Activated T-cell treated with anti-CD3 and anti-CD28 coated beads, Interleukin-2, amount 50 U/mL, for 1 hour (primary cell): ENCODE measurements at regions not wholly inside any gene's neighbourhood (a gene's known extent, or its start where the extent isn't known, plus 50 kb on each side); places are given as distances from the start of the nearest gene placed in this dataset.
"Not testable (repeated sequence)": the region's sequence is repeated elsewhere in the genome, so short reads cannot be mapped to it uniquely, and the experiment has no call there.

ENCODE experiments used
- DNase-seq: peaks from one replicate; pipeline ENCODE4 v3.0.0-alpha.2; 2020

DNA sequence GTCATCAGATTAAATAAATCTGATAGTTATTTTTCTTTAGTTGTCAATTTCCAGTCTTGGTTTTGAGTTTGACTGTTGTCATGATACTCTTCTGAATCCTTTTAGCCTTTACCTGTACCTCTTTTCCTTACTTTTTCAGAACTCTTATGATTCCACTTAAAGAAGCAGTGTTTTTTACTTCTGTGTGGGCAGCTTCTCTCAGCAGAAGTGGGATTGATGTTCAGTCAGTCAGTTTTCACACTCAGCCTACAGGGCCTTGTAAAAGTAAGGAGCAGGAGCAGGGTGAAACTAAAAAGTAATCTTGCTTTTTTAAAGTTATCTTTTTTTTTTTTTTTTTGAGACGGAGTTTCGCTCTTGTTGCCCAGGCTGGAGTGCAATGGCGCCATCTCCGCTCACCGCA is 75.1 kb downstream of the HAUS1 start:
- DNase-seq, result no peak

DNA sequence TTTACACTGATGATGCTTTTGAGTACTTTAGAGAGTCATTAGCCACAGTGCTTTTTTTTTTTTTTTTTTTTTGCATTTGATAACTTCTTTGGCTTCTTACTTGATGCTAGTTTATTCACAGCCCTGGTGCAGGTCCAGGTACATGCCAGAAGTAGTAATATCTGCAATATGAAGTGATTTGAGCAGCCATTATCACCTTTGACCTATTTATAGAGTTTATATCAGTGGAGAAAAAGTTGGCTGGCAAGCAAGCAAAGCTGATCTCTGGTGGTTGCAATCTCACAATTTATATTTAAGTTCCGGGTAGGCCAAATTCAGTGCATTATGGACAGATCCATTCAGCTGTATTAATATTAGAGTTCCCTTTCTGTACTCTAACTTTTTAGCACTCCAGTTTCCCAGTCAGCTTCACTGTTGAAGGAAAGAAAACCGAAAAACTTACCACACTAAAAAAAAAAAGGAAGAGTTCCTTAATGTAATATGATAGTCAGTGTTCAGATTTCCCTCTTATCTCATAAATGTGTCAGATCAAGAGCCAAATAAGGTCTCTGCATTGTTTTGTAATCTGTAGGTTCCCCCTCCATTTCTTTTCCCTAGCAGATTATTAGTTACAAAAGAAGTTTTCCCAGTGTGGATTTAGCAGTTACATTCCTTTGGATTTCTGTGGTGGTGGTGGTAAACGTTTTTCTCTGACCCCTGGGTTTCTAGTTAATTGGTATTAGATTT is 78.6 kb downstream of the HAUS1 start:
- no peak for DNase-seq

DNA sequence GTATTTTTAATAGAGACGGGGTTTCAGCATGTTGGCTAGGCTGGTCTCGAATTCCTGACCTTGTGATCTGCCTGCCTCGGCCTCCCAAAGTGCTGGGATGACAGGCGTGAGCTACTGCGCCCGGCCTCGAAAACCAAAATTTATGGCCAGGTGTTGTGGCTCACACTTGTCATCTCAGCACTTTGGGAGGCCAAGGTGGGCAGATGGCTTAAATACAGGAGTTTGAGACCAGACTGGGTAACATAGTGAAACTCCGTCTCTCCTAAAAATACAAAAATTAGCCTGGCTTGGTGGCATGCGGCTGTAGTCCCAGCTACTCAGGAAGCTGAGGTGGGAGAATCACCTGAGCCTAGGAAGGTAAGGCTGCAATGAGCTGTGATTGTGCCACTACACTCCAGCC is 80.1 kb downstream of the HAUS1 start:
- DNase-seq, result not testable (repeated sequence)

DNA sequence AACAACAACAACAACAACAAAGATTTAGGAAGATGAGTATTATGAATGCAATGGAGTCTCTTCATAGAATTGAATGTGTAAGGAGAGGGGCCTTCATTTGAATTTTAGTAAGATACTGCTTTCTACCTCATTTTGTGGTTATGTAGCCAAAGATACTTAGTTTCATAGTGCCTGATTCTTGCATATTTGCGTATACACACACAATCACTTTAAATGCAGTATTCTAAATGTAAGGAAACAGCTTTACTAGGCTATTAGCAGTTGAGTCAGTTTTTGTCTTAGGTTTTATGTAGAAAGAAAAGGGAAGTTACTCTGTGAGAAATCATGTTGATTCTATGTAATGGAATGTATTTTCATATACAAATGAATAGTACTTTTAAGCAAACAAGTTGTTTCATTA is 80.5 kb downstream of the HAUS1 start:
- DNase-seq, result no peak

DNA sequence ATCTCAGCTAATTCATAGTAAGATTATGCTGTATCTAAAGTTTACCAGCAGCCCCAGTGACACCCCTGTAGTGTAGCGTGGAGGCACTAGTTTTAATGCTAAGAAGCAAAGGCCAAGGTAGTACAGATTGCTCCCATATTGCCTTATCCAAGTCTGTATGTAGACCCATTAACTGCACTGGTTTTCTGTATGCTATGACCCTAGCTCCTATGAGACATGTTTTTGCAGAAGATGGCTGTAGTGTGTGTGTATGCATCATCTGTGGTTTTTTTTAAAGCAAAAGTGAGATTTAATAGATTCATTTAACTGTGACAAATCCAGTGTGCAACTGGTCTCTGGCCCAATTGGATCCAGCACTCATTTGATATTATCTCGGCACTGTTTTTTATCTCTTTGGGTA is 86.5 kb downstream of the HAUS1 start:
- DNase-seq, result no peak

DNA sequence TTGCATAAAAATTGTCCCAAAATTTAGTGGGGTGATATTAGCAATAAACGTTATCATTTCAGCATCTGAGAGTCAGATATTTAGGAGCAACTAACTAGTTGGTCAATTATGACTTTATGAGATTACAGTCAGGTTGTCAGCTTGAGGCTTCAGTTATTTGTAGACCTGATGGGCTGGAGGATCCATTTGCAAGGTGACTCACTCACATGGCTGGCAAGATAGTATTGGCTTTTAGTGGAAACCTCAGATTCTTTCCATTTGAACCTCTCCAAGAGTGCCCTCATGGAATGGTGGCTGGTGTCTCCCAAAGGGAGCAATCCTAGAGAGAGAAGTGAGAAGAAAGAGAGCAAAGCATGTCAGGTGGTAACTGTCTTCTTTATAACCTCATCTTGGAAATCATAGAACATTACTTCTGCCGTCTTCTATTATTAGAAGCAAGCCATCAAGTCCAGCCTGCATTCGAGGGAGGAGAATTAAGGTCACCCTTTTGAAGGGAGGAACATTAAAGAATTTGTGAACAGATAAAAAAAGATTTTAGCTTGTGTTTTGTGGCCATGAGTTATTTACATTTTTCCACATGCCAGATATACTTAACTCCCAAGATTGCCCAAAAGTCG is 92.5 kb downstream of the HAUS1 start:
- no peak for DNase-seq

DNA sequence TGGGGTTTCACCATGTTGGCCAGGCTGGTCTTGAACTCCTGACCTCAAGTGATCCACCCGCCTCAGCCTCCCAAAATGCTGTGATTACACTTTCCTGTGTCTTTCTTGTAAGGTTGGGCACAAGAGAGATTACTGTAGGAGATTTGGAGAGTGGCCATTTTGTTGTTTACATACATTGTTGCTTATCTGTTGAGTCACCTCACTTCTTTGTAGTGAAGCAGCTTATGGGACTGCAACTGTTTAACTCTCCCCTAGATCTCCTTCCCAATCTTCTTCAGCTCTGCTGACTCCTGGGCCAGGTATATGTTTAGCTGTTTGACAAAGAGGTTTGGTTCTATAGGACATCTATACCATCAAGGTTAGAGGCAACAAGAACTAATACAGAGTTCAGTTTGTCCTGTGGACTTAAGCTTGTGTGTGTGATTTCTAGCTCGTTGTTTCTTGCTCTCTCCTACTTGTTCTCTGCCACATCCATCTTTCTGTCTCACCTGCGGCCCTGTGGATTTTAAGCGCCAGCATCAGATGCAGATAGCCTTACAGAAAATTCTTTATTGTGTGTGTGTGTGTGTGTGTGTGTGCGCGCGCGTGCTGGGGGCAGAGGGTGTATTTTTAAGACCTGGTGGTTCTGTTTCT is 95.4 kb downstream of the HAUS1 start:
- DNase-seq, result no peak

DNA sequence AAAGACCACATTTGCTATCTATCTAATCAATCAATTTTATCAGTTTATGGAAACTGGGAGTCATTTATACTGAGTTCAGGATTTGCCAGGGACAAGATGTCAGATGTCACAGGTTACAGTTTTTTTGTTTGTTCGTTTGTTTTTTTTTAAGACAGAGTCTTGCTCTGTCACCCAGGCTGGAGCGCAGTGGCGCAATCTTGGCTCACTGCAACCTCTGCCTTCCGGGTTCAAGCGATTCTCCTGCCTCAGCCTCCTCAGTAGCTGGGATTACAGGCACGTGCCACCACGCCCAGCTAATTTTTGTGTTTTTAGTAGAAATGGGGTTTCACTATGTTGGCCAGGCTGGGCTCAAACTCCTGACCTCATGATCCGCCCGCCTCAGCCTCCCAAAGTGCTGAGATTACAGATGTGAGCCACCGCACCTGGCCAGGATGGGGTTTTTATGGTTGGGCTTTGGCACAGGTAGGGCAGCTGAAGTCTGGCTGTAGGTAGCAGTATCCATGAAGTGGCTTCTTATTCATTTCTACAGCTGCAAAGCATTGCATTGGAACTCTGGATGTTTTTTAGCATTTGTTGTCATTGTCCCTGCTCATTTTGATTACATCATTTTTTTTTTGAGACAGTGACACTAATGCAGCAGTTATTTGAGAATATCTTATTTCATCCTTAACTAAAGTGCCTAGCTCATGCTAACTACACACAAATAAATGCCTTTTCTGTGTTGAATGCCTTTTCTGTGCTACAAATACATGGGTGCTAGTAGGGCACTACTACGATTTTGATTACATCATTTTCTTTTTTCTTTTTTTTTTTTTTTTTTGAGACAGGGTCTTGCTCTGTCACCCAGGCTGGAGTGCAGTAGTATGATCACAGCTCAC is 96.2 kb downstream of the HAUS1 start:
- DNase-seq, result not testable (repeated sequence)

DNA sequence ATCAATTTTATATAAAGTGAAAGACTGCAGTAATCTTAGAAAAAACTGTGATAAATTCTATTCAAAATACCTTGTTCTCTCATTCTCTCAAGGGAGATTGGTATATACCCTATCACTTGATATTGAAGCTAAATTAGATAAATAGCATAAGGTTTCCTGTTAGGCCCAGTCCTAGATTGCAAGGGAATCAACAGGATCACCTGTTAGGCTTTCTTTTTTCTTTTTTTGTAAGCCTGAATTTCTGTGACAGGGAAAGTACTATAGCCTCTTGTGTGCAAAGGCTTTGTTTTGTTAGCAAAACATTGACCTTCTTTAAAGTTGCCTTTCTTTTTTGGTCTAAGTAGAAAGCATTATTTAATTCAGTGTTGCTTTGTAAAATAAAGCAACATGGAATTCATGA is 100.0 kb downstream of the HAUS1 start:
- no peak for DNase-seq

DNA sequence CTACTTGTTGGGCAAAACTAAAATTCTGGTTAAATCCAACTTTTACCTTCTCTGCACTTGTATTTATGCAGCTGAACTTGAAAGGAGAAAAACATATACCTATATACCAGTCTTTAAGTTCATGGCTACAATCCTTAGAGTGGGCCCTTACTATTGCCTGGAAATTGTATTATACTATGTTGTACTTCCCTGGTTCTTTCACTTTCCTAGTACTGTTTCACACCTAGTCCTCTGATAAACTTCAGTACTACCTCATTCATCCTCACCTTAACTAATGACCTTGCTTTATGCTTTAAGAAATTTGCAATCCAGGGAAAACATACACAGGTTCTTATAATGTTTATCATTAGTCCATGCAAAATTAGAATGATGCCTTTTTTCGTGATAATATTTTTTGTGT is 103.8 kb downstream of the HAUS1 start:
- no peak for DNase-seq

DNA sequence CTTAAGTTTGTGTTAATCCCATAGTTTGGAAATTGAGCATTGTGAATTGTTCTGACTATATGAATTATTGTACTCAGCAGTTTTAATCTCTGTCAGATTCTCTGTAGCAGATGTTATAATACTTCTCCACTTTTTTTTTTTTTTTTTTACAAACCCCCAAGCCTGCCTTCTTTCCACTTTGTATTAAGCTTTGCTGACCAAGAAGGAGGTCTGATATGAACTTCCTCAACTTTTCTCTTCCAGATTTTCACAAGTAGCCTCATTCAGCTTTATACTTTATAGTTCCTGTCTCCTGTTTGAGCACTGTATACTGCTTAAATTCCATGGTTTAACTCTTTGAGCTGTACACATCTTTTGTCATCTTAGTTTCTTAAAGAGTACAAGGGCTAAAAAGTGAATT is 105.0 kb downstream of the HAUS1 start:
- DNase-seq, result no peak

DNA sequence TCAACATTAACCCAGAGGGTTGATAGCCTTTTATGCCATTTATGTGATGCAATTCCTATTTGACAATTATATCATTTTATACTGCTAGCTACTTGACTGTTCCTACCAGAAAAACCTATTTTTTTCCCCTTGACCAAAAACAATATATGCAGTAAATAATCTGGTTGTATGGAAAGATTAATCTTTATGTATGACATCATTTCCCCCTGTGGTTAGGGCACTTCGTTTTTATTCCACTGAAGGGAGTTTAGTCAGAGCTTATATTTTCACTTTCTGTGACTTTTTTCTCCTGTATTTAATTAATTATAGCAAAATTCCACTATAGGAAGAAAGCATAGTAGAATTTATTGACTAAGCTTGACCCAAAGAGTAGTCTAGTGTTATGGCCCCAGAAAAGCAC is 107.6 kb downstream of the HAUS1 start:
- no peak for DNase-seq

DNA sequence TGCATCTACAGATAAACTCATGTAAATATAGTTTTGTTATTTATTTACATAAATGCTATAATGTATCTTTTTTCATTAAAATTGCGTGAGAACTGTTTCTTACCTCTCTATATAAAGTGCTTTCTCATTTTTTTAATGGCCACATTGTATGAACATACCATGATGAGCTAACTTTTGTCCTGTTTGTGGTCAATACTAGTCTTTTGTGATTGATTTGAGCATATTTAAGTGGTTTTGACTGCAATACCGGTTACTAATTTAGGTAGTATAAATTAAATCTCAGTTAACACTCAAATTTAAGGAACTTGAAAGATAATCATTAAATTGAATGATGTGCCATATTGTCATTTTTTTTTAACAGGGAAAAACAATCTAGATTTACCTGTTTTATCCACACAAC is 108.2 kb downstream of the HAUS1 start:
- DNase-seq, result no peak

DNA sequence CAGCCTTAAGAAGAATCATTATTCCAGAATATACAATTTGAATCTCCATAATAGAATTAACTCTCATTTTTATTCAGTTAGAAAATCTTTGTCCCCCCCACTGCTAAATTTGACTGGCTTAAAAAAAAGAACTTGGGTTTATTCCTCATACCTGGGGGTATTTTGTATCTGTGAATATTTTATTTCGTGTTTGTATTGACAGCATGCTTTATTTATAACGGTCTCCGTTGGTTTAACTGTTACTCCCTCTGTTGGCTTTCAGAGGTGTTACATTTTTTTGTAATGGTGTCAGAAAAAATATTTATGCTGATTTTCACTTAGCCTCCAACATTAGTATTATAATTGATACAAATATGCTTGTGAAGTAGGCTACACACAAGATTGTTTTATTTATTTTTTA is 109.1 kb downstream of the HAUS1 start:
- no peak for DNase-seq

DNA sequence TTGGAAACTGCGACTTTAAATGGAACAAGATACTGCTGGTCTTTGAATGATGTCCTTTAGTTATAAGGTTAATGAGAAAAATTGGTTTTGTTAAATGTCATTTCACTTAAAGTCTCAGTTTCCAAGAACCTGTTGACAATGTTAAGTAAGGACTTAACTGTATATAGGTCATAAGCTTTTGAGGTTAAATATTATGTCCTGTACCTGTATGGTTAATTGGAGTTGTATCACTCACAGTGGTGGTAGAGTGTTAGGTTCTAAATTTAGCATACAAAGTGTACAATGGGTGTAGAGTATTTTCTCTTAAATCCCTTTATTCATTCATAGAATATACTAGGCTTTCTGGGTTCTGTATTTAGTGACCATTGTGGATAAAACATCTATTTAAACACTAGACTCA is 110.2 kb downstream of the HAUS1 start:
- DNase-seq, result no peak

DNA sequence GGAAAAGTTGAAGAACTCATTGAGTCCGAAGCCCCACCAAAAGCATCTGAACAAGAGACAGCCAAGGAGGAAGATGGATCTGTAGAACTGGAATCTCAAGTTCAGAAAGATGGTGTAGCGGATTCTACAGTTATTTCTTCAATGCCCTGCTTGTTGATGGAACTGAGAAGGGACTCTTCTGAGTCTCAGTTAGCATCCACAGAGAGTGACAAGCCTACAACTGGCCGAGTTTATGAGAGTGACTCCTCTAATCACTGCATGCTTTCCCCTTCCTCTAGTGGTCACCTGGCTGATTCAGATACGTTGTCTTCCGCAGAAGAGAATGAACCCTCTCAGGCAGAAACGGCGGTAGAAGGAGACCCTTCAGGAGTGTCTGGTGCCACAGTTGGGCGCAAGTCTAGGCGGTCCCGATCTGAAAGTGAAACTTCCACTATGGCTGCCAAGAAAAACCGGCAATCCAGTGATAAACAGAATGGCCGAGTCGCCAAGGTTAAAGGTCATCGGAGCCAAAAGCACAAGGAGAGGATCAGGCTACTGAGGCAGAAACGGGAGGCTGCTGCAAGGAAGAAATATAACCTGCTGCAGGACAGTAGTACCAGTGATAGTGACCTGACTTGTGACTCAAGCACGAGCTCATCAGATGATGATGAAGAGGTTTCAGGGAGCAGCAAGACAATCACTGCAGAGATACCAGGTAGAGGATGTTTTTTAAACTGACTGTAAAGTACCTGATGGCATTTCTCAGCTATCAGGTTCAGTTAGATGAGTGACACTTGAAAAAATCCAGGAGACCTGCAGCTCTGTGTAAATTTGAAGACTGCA is 111.9 kb downstream of the HAUS1 start:
- no peak for DNase-seq

DNA sequence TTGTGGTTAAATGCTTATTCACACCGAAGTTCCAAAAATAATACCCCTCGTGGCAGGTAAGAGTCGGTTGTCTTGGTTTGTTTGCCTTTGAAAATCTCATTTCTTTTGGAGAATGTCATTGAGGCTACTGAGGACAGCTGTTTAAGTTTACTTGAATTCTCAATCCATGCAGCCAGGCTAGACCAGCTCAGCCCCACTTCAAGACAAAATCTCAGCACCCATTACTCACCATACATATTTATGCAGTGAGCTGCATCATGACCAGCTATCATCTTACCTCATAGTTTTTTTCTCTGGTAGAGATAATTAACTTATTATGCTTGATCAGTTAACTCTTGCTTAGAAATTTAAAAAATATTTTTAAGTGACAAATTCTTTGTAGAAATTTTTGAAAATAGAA is 115.9 kb downstream of the HAUS1 start:
- no peak for DNase-seq

DNA sequence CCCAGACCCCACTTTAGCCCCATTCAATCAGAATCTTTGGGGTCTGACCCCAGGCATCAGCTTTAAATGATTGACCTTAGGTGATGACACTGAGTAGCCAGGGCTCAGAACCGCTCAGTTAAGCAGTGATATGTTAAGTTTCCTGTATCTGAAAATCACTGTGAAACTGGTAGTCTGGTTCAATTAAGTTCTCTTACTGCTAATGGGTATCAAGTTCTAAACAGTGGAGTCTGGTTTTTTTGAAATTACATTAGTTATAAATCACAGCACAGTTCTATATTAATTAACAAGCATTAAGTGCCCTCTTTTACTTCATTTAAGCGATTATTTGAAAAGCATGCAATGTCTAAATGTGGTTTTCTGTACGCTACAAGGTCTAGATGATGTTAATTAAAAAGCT is 117.9 kb downstream of the HAUS1 start:
- DNase-seq, result no peak

DNA sequence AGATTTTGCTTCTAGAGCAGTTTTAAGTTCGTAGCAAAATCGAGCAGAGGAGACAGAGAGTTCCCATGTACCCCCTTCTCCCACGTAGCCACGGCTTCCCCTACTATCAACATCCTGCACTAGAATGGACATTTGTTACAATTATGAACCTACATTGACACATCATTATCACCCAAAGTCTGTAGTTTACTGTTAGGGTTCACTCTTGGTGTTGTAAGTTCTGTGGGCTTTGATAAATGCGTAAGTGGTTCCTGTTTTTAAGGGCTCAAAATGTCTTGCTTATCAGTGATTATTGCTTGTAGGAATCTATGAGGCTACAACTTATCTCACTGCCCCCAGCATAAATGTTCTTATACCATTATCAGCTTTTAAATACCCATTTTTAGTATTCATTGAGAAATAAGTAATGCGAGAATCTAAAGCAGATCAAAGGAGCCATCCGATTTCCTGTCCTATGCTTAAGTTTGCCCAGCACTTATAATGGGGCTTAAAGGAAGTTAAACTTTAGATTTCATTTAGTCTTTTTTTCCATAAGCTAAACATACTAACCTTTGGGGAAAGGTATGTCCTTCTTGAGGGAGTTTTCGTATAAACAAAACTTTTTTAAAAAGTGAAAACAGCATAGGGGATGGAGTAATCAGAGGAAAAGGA is 118.7 kb downstream of the HAUS1 start:
- DNase-seq, result no peak

DNA sequence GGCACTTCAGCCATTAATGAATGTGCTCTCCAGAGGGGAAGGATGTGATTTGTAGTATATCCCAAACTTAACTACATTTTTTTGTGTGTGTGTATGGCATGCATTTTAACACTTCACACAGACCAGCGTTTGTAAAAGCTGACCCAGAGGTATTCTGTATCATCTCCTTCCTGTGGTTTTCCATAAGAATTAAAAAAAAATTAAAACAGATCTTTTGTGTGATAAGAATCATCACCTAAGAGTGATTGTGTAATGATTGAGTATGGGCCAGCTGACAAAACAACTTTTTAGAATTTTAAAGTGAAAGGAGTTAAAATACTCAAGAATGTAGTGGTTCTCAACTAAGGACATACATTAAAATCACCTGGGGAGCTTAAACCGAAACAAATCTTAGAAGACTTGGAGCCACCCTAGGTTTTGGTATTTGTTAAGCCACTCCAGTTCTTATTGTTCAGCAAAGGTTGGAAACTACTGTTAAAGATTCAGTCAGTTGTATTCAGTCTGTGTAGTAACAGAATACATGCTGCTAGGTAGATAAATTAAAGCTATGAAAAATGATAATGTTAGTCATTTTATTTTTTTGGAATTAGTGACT is 120.1 kb downstream of the HAUS1 start:
- no peak for DNase-seq

DNA sequence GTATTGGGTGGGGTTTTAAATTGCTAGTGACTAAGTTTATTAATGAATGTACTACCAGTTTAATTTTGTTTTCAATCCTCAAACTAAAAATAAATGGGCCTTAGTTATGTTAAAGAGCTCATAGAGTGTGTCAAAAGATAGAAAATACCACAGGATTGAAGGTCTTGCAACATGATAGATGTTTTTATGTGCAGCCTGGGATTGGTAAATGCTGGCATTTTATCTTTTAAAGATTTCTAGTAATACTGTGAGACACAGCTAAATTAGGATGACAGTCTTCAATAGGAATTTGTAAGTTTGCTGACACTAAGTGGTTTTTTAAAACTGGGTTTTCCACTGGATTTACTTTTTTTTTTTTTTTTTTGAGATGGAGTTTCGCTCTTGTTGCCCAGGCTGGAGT is 122.3 kb downstream of the HAUS1 start:
- no peak for DNase-seq

DNA sequence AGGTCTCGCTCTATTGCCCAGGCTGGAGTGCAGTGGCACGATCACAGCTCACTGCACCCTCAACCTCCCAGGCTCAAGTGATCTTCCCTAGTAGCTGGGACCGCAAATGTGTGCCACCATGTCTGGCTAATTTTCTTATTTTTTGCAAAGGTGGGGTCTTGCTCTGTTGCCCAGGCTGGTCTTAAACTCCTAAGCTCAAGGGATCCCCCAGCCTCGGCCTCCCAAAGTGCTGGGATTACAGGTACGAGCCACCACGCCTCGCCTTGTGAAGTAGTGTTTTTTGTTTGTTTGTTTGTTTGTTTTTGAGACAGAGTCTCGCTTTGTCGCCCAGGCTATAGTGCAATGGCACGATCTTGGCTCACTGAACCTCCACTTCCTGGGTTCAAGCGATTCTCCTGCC is 125.5 kb downstream of the HAUS1 start:
- not testable (repeated sequence) for DNase-seq
